Gastrocnemius medialis (tissue), 4 donors: ENCODE measurements at regions not wholly inside any gene's neighbourhood (a gene's known extent, or its start where the extent isn't known, plus 50 kb on each side); places are given as distances from the start of the nearest gene placed in this dataset.
"Not testable (repeated sequence)": the region's sequence is repeated elsewhere in the genome, so short reads cannot be mapped to it uniquely, and the experiment has no call there.

ENCODE experiments used
- ATAC-seq, 2 donors: fragments of 150-250 bp; one replicate each; pipeline ENCODE4 v1.9.1; 2016
- DNase-seq, 2 donors: peaks; one replicate each; pipeline ENCODE4 v3.0.0-alpha.2; 2019
- H3K27ac ChIP-seq, 4 donors: fragments of 200-600 bp; sonication (generic); 1 replicate in 1 of 4; 2 replicates in 3 of 4; pipeline ENCODE4 v1.5.1; 2016 to 2018; ENCODE audit warnings: mild to moderate bottlenecking in 2 of 4, moderate library complexity in 1 of 4
- H3K27me3 ChIP-seq, 3 donors: fragments of 200-600 bp; sonication (generic) in 2 of 3; 1 replicate in 1 of 3; 2 replicates in 2 of 3; pipeline versions ENCODE4 v1.5.1 to v1.6.0; 2016 to 2019; ENCODE audit warnings: mild to moderate bottlenecking in 1 of 3, moderate library complexity in 1 of 3
- H3K36me3 ChIP-seq, 2 donors: fragments of 200-600 bp; sonication (generic) in 1 of 2; one replicate each; pipeline ENCODE4 v1.5.1; 2017 to 2018
- H3K4me1 ChIP-seq, 2 donors: fragments of 200-600 bp; sonication (generic) in 1 of 2; one replicate each; pipeline ENCODE4 v1.5.1; 2016 to 2017; ENCODE audit warnings: mild to moderate bottlenecking in 2 of 2
- H3K4me3 ChIP-seq, 4 donors: fragments of 200-600 bp; sonication (generic) in 3 of 4; 1 replicate in 1 of 4; 2 replicates in 3 of 4; pipeline ENCODE4 v1.5.1; 2016 to 2019; ENCODE audit warnings: mild to moderate bottlenecking in 2 of 4
- H3K9me3 ChIP-seq, 3 donors: fragments of 200-600 bp; sonication (generic) in 2 of 3; 1 replicate in 1 of 3; 2 replicates in 2 of 3; pipeline ENCODE4 v1.5.1; 2016 to 2019
- POLR2A ChIP-seq, 2 donors: fragments of 450-650 bp; IDR thresholded peaks; one replicate each; pipeline ENCODE4 v1.6.1; 2017; ENCODE audit warnings: antibody characterized with exemption in 2 of 2, mild to moderate bottlenecking in 2 of 2, moderate library complexity in 2 of 2
- in situ Hi-C, 4 donors: fragments of 200-750 bp; cut with MboI; loops; one replicate each; pipeline versions ENCODE4 v1.15.0 to v1.8.0; 2017; ENCODE audit warnings: low sequenced_read_pairs in 4 of 4
- intact Hi-C: fragments of 100-400 bp; cut with DNase I; formaldehyde crosslinking; loops from one replicate; pipeline ENCODE4 v1.15.1; 2023; ENCODE audit warnings: low total_unique reads
- TF ChIP-seq, protein P1 (sequence below), 5 experiments: fragments of 450-650 bp in 3 of 5; fragments of 200-600 bp in 2 of 5; sonication (generic) in 2 of 5; IDR thresholded peaks in 4 of 5; conservative IDR thresholded peaks in 1 of 5; 1 replicate in 4 of 5; 2 replicates in 1 of 5; pipeline ENCODE4 v1.5.1; 2016 to 2019; ENCODE audit warnings: antibody characterized with exemption in 5 of 5, mild to moderate bottlenecking in 3 of 5, moderate library complexity in 3 of 5

DNA sequence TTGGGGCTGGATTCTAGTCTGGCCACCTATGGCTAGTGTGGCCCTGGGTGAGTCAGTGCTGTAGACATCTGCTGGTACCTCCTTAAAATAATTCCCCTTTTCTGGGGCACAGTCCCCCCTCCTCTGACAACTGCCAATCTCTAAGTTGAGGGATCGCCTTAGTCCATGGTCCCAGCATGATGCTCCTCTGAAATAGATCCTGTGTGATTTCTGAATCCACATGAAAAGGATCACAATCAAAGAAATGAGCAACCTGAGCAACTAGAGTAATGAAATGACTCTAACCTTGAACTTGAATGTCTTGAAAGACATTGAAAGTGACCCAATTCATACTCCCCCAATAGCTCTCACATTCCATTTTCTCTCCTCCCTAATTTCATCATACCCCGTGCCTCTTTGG, 332.5 kb downstream of the VRK1 start:
- no peak for DNase-seq
- no peaks in the 10 kb centered on the region for H3K4me1 ChIP-seq
- intact Hi-C loops: no loop called here

DNA sequence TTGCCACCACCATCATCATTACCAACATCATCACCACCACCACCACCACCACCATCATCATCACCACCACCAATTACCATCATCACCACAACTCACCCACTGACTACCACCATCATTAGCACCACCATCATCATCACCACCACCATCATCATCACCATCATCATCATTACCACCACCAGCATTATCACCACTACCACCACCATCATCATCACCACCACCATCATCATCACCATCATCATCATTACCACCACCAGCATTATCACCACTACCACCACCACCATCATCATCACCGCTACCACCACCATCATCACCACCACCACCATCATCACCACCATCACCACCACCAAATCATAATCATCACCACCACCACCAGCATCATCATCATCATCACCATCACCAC, 338.7 kb downstream of the VRK1 start:
- in situ Hi-C loops, H3K4me3 ChIP-seq, intact Hi-C loops, H3K9me3 ChIP-seq, H3K36me3 ChIP-seq, H3K4me1 ChIP-seq, DNase-seq, H3K27ac ChIP-seq, H3K27me3 ChIP-seq, ATAC-seq: not testable (repeated sequence)

More for the DNA sequence above, 332.5 kb downstream of the VRK1 start:
- no peak for ATAC-seq
- Histone ChIP-seq H3K4me3 (no peak overlapping the region), H3K27ac (no peak overlapping the region), H3K36me3 (no peaks in the 10 kb centered on the region), H3K9me3 (no peaks in the 10 kb centered on the region), H3K27me3 (no peaks in the 10 kb centered on the region)
- TF ChIP-seq, protein P1, sequence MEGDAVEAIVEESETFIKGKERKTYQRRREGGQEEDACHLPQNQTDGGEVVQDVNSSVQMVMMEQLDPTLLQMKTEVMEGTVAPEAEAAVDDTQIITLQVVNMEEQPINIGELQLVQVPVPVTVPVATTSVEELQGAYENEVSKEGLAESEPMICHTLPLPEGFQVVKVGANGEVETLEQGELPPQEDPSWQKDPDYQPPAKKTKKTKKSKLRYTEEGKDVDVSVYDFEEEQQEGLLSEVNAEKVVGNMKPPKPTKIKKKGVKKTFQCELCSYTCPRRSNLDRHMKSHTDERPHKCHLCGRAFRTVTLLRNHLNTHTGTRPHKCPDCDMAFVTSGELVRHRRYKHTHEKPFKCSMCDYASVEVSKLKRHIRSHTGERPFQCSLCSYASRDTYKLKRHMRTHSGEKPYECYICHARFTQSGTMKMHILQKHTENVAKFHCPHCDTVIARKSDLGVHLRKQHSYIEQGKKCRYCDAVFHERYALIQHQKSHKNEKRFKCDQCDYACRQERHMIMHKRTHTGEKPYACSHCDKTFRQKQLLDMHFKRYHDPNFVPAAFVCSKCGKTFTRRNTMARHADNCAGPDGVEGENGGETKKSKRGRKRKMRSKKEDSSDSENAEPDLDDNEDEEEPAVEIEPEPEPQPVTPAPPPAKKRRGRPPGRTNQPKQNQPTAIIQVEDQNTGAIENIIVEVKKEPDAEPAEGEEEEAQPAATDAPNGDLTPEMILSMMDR (IDR thresholded peaks at IDR 0.05 in 4 of 5, conservative IDR thresholded peaks at IDR 0.05 in 1 of 5): no peak
- TF ChIP-seq POLR2A (IDR thresholded peaks at IDR 0.05): no peak
- in situ Hi-C loops: no loop called here

DNA sequence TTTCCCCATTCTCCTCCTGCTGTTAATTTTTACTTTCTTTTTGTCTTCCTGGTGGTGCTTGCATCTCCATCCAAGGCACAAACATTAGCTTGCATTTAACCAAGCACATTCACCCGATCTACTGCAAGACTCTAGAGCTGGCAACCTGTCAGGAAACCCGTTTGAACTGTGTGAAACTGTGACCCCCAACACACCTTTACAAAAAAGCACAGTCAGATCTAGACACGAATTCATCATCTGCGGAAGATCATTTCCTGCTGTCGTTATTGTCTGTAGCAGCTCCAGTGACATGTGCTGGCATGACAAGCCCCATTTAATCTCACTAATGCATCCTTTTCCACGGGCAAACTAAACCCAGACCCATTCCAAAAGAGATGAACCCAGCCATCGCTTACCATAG, 340.5 kb downstream of the VRK1 start:
- in situ Hi-C loops (no loop called here), intact Hi-C loops (no loop called here)
- Histone ChIP-seq H3K9me3 (no peaks in the 10 kb centered on the region), H3K27ac (no peak overlapping the region), H3K36me3 (no peaks in the 10 kb centered on the region), H3K4me1 (no peaks in the 10 kb centered on the region), H3K4me3 (no peak overlapping the region), H3K27me3 (no peaks in the 10 kb centered on the region)
- no peak for ATAC-seq
- TF ChIP-seq, protein P1 (IDR thresholded peaks at IDR 0.05 in 4 of 5, conservative IDR thresholded peaks at IDR 0.05 in 1 of 5): no peak
- TF ChIP-seq POLR2A (IDR thresholded peaks at IDR 0.05): no peak
- DNase-seq: no peak

DNA sequence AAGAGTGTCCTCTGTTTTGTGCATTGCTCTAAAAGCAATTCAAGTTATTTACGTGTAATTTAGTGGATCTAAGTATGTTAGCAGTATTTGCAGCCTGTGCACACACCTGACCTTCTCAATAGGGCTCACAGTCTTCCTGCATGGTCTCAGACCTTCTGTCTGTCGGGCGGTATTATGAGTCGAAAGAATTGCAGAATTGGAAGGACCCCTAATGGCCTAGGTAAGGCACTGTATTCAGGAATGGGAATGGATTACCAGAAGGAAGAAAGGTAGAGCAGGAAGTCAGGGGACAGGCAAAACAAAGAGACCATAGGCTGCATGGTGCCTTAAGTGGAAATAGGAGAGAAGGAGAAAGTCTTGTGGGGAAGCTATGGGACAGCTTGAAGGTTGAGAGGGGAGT, 341.6 kb downstream of the VRK1 start:
- in situ Hi-C loops (no loop called here), intact Hi-C loops (no loop called here)
- ATAC-seq (no peak), DNase-seq (no peak)
- H3K27ac ChIP-seq: no peak overlapping the region
- H3K4me1 ChIP-seq: no peaks in the 10 kb centered on the region
- no peaks in the 10 kb centered on the region for H3K9me3 ChIP-seq
- H3K36me3 ChIP-seq: no peaks in the 10 kb centered on the region
- no peak for TF ChIP-seq POLR2A (IDR thresholded peaks at IDR 0.05)
- H3K27me3 ChIP-seq: no peaks in the 10 kb centered on the region
- H3K4me3 ChIP-seq: no peak overlapping the region

DNA sequence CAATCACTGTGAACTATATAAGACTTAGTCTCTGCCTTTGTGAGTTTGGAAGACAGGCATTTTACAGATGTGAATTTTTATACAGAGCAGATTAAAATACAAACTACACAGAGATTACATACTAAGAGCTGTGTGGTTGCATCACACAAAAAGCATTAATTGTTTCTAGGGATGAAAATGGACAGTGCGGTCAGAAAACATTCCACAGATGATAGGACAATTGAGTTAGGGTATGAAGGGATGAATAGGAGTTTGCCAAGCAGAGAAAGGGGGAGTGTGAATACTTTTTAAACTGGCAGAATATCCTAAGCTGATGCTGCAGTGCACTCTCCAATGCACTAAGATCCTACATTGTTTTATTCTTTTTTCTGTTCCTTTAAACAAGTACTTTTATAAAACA, 345.8 kb downstream of the VRK1 start:
- in situ Hi-C loops (no loop called here), intact Hi-C loops (no loop called here)
- Histone ChIP-seq H3K4me3 (no peak overlapping the region), H3K36me3 (no peaks in the 10 kb centered on the region), H3K4me1 (no peaks in the 10 kb centered on the region), H3K27ac (no peak overlapping the region), H3K27me3 (no peaks in the 10 kb centered on the region), H3K9me3 (no peaks in the 10 kb centered on the region)
- ATAC-seq (no peak), DNase-seq (no peak)
- TF ChIP-seq POLR2A (IDR thresholded peaks at IDR 0.05): no peak
- TF ChIP-seq, protein P1 (IDR thresholded peaks at IDR 0.05 in 4 of 5, conservative IDR thresholded peaks at IDR 0.05 in 1 of 5): no peak

DNA sequence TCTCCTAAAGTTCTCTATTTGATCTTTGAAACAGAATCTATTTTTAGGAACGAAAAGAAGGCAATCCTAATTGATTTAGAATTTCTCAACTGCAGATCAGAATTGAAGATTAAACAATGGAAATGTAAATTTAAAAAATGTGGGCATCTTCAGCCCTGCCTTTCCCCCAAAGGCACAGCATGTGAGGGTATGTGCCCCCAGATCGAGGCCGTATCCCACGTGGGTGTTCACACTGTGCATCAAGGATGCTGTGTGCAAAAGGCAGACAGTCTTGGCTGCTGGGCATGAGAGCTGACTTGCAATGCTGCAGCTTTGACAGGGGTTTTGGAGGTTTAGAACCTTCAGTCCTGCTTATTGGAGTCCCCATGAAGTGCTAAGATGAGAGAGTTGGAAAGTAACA, 346.3 kb downstream of the VRK1 start:
- DNase-seq (no peak), ATAC-seq (no peak)
- H3K27me3 ChIP-seq: no peaks in the 10 kb centered on the region
- no peaks in the 10 kb centered on the region for H3K4me1 ChIP-seq
- no peaks in the 10 kb centered on the region for H3K36me3 ChIP-seq
- H3K27ac ChIP-seq: no peak overlapping the region
- no peak for TF ChIP-seq POLR2A (IDR thresholded peaks at IDR 0.05)
- TF ChIP-seq, protein P1 (IDR thresholded peaks at IDR 0.05 in 4 of 5, conservative IDR thresholded peaks at IDR 0.05 in 1 of 5): no peak
- H3K9me3 ChIP-seq: no peaks in the 10 kb centered on the region
- in situ Hi-C loops (no loop called here), intact Hi-C loops (no loop called here)
- H3K4me3 ChIP-seq: no peak overlapping the region

DNA sequence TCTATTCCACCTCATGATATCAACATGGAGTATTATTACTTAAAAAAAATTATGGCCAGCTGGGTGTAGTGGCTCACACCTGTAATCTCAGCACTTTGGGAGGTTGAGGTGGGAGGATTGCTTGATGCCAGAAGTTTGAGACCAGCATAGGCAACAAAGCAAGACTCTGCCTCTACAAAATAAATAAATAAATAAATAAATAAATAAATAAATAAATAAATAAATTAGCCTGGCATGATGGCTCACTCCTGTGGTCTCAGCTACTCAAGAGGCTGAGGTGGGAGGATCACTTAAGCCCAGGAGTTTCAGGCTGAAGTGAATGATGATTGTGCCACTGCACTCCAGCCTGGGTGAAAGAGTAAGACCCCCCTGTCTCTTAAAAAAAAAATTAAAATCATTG, 350.8 kb downstream of the VRK1 start:
- H3K4me3 ChIP-seq, intact Hi-C loops, in situ Hi-C loops, H3K9me3 ChIP-seq, H3K4me1 ChIP-seq, ATAC-seq, H3K27ac ChIP-seq, H3K27me3 ChIP-seq, DNase-seq, H3K36me3 ChIP-seq: not testable (repeated sequence)
